ENCODE measurements at regions not wholly inside any gene's neighbourhood (a gene's known extent, or its start where the extent isn't known, plus 50 kb on each side); places are given as distances from the start of the nearest gene placed in this dataset.

DNA sequence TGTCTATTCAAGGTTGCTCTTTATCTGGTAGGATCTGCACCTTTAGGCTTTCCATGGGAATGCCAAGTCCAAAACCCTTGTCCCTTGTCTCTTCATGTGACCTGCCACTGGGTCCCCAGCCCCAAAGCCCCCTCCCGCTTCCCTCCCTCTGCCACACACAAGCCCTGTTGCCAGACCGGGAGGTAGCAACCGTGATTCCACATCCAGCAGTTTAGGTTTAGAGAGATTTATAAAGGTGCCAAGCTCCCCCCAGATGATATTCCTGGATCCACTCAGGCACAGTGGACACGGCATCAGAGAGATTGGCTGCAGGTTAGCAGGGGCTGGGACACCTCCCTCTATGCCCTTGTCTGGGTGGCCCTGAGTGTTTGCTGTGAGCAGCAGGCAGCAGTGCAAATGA lies 504.7 kb downstream of the CCDC171 start:
- Histone ChIP-seq H3K4me2 (ENCODE audit: low read length) (0 out of 2 replicates have a peak overlapping the region, but pooled peaks have one; percentile 3), H3K79me2 (ENCODE audit: low read length) (no peaks in the 10 kb centered on the region), H2AFZ (ENCODE audit: low read depth, low read length) (0 out of 2 replicates have a peak overlapping the region, but pooled peaks have one; percentile 6), H3K36me3 (replicated peaks; ENCODE audit: low read depth, low read length) (no peaks in the 10 kb centered on the region), H4K20me1 (ENCODE audit: insufficient read depth, low read length) (no peaks in the 10 kb centered on the region), H3K9ac (ENCODE audit: low read length) (no peak overlapping the region), H3K27ac (ENCODE audit: low read length) (no peak overlapping the region), H3K4me3 (ENCODE audit: low read length) (no peak overlapping the region), H3K9me3 (ENCODE audit: insufficient read depth, low read length) (no peaks in the 10 kb centered on the region), H3K4me1 (ENCODE audit: low read length) (peaks cover 55% of the 10 kb centered on the region), H3K27me3 (ENCODE audit: low read depth, low read length) (no peaks in the 10 kb centered on the region)
- TF ChIP-seq EZH2phosphoT487 (IDR thresholded peaks at IDR 0.05; ENCODE audit: low read depth): no peak
- no peak for TF ChIP-seq CTCF (IDR thresholded peaks at IDR 0.05; ENCODE audit: low read depth, low read length)

DNA sequence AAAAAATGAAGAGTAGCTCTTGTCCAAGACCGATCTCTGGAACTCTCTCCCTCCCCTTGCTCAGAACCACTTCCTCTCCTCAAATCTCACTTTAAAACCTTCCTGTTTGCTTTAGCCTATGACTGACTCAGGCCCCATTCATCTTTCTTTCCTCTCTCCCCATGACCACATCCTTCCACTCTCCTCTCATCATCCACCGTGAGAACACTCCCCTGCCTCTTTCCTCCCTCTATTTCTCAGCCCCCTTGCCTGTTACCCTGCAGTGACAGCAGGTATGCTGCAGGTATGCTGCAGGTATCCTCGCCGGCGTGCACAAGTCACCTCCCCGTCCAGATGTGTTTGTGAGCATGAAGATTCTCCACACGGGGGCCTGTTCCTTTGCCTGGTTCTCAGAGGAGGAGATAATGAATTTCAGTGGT lies 505.3 kb downstream of the CCDC171 start:
- no peaks in the 10 kb centered on the region for H3K79me2 ChIP-seq (ENCODE audit: low read length)
- H3K4me3 ChIP-seq (ENCODE audit: low read length): no peak overlapping the region
- H3K9me3 ChIP-seq (ENCODE audit: insufficient read depth, low read length): no peaks in the 10 kb centered on the region
- no peaks in the 10 kb centered on the region for H3K36me3 ChIP-seq (replicated peaks; ENCODE audit: low read depth, low read length)
- no peak overlapping the region for H3K27ac ChIP-seq (ENCODE audit: low read length)
- TF ChIP-seq CTCF (IDR thresholded peaks at IDR 0.05; ENCODE audit: low read depth, low read length) (no peak), EZH2phosphoT487 (IDR thresholded peaks at IDR 0.05; ENCODE audit: low read depth) (no peak)
- H2AFZ ChIP-seq (ENCODE audit: low read depth, low read length): 0 out of 2 replicates have a peak overlapping the region, but pooled peaks have one; percentile 61
- H4K20me1 ChIP-seq (ENCODE audit: insufficient read depth, low read length): no peaks in the 10 kb centered on the region
- peaks cover 61% of the 10 kb centered on the region for H3K4me1 ChIP-seq (ENCODE audit: low read length)
- peak overlapping the region; percentile 51 for H3K4me2 ChIP-seq (ENCODE audit: low read length)
- no peak overlapping the region for H3K9ac ChIP-seq (ENCODE audit: low read length)
- no peaks in the 10 kb centered on the region for H3K27me3 ChIP-seq (ENCODE audit: low read depth, low read length)

DNA sequence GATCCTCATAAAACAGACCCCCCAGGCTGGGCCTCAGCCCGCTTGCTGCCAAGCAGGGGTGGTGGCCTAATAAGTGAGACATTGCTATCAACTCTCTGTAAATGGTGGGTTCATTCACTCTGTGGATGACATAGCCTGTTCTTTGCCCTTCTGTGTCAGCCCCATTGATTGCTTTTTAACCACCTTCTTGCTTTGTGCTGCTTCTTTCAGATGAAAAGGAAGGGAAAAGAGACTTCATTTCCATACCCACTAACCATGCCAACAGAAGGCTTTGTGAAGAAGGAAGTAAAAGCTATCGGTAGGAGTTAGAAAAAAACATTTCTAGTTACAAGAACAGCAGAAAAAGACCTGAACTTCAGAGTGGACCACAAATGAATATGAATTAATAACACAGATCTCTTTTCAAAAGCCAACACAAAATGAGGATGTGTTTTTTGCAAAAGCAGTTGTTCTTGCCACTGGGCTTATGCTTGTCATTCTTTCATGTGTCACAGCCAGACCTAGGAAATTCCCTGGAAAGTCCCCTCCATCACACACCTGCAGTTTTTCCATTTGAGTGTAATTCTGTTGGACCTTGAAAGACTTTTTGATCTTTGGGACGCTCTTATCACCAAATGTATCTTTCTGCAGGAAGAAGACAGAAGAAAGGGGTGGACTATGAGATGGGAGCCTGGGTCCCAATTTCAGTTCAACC lies 507.7 kb downstream of the CCDC171 start:
- no peak overlapping the region; the same call in 1 of the 2 replicates for H2AFZ ChIP-seq (ENCODE audit: low read depth, low read length)
- no peaks in the 10 kb centered on the region for H3K36me3 ChIP-seq (replicated peaks; ENCODE audit: low read depth, low read length)
- peak overlapping the region; percentile 71 for H3K4me2 ChIP-seq (ENCODE audit: low read length)
- peak overlapping the region; percentile 27; the same call in 1 of the 2 replicates for H3K4me3 ChIP-seq (ENCODE audit: low read length)
- H3K27ac ChIP-seq (ENCODE audit: low read length): peak overlapping the region; percentile 92
- H3K4me1 ChIP-seq (ENCODE audit: low read length): peaks cover 69% of the 10 kb centered on the region
- H3K27me3 ChIP-seq (ENCODE audit: low read depth, low read length): no peaks in the 10 kb centered on the region
- H3K9ac ChIP-seq (ENCODE audit: low read length): peak overlapping the region; percentile 48; the same call in 1 of the 2 replicates
- no peaks in the 10 kb centered on the region for H4K20me1 ChIP-seq (ENCODE audit: insufficient read depth, low read length)
- TF ChIP-seq EZH2phosphoT487 (IDR thresholded peaks at IDR 0.05; ENCODE audit: low read depth) (no peak), CTCF (IDR thresholded peaks at IDR 0.05; ENCODE audit: low read depth, low read length) (no peak)
- no peaks in the 10 kb centered on the region for H3K79me2 ChIP-seq (ENCODE audit: low read length)
- H3K9me3 ChIP-seq (ENCODE audit: insufficient read depth, low read length): no peaks in the 10 kb centered on the region

GRCh38 chr9:16062542-16063240 lies 509.8 kb downstream of the CCDC171 start:
- H3K27me3 ChIP-seq (ENCODE audit: low read depth, low read length): no peaks in the 10 kb centered on the region
- peak overlapping the region; percentile 32; the same call in 1 of the 2 replicates for H3K4me3 ChIP-seq (ENCODE audit: low read length)
- H3K4me1 ChIP-seq (ENCODE audit: low read length): peaks cover 67% of the 10 kb centered on the region
- no peaks in the 10 kb centered on the region for H3K79me2 ChIP-seq (ENCODE audit: low read length)
- H3K9me3 ChIP-seq (ENCODE audit: insufficient read depth, low read length): no peaks in the 10 kb centered on the region
- no peaks in the 10 kb centered on the region for H4K20me1 ChIP-seq (ENCODE audit: insufficient read depth, low read length)
- H3K36me3 ChIP-seq (replicated peaks; ENCODE audit: low read depth, low read length): no peaks in the 10 kb centered on the region
- H3K27ac ChIP-seq (ENCODE audit: low read length): no peak overlapping the region
- no peak overlapping the region for H3K9ac ChIP-seq (ENCODE audit: low read length)
- TF ChIP-seq EZH2phosphoT487 (IDR thresholded peaks at IDR 0.05; ENCODE audit: low read depth): no peak
- TF ChIP-seq CTCF (IDR thresholded peaks at IDR 0.05; ENCODE audit: low read depth, low read length): no peak
- H2AFZ ChIP-seq (ENCODE audit: low read depth, low read length): no peak overlapping the region; the same call in 1 of the 2 replicates
- peak overlapping the region; percentile 55 for H3K4me2 ChIP-seq (ENCODE audit: low read length)

All from OCI-LY3 (cell line).